Stimulated activated effector memory CD8-positive, alpha-beta T cell treated with anti-CD3 and anti-CD28 coated beads, Interleukin-12 subunit alpha, Interleukin-12 subunit beta, amount 100 ng/mL, for 72 hours (primary cell): ENCODE measurements at regions not wholly inside any gene's neighbourhood (a gene's known extent, or its start where the extent isn't known, plus 50 kb on each side); places are given as distances from the start of the nearest gene placed in this dataset.

Experiments used
- ATAC-seq: fragments of 150-1000 bp; cut with Tn5 transposase; 2 replicates; pipeline ENCODE4 v1.10.0; 2021
- DNase-seq, 2 donors: peaks; one replicate each; pipeline ENCODE4 v3.0.0; 2021 to 2022; ENCODE audit warnings: low spot score in 2 of 2
- H3K27ac Mint-ChIP-seq: one replicate; pipeline ENCODE4 v1.8.0; 2022; ENCODE audit warnings: mild to moderate bottlenecking, mixed read lengths
- H3K36me3 Mint-ChIP-seq: one replicate; pipeline ENCODE4 v1.8.0; 2022; ENCODE audit warnings: mild to moderate bottlenecking, mixed read lengths
- H3K4me1 Mint-ChIP-seq: one replicate; pipeline ENCODE4 v1.8.0; 2022; ENCODE audit warnings: mixed read lengths
- H3K4me3 Mint-ChIP-seq: one replicate; pipeline ENCODE4 v1.8.0; 2022; ENCODE audit warnings: mild to moderate bottlenecking, mixed read lengths
- H3K9me3 Mint-ChIP-seq: one replicate; pipeline ENCODE4 v1.8.0; 2022; ENCODE audit warnings: mixed read lengths

DNA sequence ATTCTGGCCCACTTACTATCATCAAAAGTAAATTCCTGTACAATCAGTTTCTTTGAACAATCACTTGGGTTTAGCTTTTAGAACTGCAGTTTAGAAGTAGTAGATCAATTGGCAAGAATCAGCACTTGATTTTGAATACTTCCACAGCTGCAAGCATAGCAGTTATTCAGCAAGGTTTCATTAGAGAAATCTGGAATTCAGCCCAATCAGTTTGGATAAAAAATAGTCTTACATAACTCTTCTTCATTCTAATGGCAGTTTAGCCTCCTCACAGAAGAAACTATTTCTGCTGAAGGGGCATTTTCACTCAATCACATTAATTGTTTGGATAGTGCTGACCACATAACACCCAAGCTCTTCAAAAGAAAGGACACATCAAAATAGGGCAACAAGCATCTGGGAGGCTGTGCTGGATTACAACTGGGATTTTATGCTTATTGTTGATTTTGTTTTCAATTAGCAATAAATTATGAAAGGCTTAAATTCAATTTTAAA is 336.2 kb upstream of the PDE4D start:
- peaks cover 5% of the 10 kb centered on the region for H3K9me3 Mint-ChIP-seq
- ATAC-seq (no peak), DNase-seq (no peak)
- no peak overlapping the region for H3K4me3 Mint-ChIP-seq
- no peaks in the 10 kb centered on the region for H3K36me3 Mint-ChIP-seq
- H3K27ac Mint-ChIP-seq: no peak overlapping the region
- no peaks in the 10 kb centered on the region for H3K4me1 Mint-ChIP-seq

GRCh38 chr5:60228676-60229075 is 335.1 kb upstream of the PDE4D start:
- Mint-ChIP-seq H3K9me3 (peaks cover 5% of the 10 kb centered on the region), H3K27ac (no peak overlapping the region), H3K4me3 (no peak overlapping the region), H3K36me3 (no peaks in the 10 kb centered on the region), H3K4me1 (no peaks in the 10 kb centered on the region)
- ATAC-seq (no peak), DNase-seq (no peak)

DNA sequence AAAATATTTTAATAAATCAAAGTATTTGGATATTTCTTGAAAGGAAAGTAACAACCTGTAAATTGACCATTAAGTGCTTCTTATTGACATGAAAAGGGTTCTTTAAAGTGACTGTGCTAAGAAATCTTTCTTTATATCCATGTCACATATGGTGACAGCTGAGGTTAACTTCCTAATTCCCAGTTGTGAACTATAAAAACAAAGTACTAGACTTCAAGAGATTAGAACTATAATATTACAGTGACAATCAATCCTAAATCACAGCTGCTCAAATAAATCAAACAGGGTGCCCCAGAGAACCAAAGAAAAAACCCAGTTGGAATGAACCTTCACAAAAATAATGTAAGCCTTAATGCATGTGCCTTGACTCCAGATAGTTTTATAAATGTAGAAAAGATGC is 332.6 kb upstream of the PDE4D start:
- peaks cover 8% of the 10 kb centered on the region for H3K9me3 Mint-ChIP-seq
- no peaks in the 10 kb centered on the region for H3K36me3 Mint-ChIP-seq
- DNase-seq (no peak), ATAC-seq (no peak)
- no peak overlapping the region for H3K4me3 Mint-ChIP-seq
- no peaks in the 10 kb centered on the region for H3K4me1 Mint-ChIP-seq
- no peak overlapping the region for H3K27ac Mint-ChIP-seq

GRCh38 chr5:60223342-60223741 is 329.8 kb upstream of the PDE4D start:
- no peak for DNase-seq
- Mint-ChIP-seq H3K4me1 (no peaks in the 10 kb centered on the region), H3K36me3 (no peaks in the 10 kb centered on the region), H3K27ac (no peak overlapping the region), H3K4me3 (no peak overlapping the region), H3K9me3 (peaks cover 6% of the 10 kb centered on the region)
- ATAC-seq: no peak

GRCh38 chr5:60219921-60220320 is 326.4 kb upstream of the PDE4D start:
- no peak for ATAC-seq
- Mint-ChIP-seq H3K36me3 (no peaks in the 10 kb centered on the region), H3K4me1 (no peaks in the 10 kb centered on the region), H3K4me3 (no peak overlapping the region), H3K9me3 (peaks cover 8% of the 10 kb centered on the region), H3K27ac (no peak overlapping the region)
- DNase-seq: no peak

DNA sequence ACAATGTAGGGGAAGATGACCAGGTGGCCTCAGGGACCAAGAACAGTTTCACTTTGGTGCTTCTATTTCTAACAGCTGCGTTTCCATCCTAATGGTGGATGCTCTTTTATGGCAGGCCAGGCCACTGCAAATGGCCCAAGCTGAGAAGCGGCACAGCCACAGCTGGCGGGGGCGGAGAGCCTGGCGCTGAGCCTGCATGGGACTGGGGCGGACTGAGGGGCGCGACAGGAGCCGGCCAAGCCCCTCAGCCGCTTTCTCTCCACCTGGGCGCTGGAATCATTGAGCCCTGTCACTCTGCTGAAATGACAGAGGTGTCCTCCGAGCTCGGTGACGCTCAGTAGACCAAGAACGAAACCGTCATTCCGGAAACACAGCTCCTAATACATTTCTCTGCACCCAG is 317.3 kb upstream of the PDE4D start:
- peaks cover 19% of the 10 kb centered on the region for H3K9me3 Mint-ChIP-seq
- H3K4me3 Mint-ChIP-seq: no peak overlapping the region
- DNase-seq: no peak
- no peaks in the 10 kb centered on the region for H3K4me1 Mint-ChIP-seq
- H3K36me3 Mint-ChIP-seq: no peaks in the 10 kb centered on the region
- no peak overlapping the region for H3K27ac Mint-ChIP-seq
- no peak for ATAC-seq

DNA sequence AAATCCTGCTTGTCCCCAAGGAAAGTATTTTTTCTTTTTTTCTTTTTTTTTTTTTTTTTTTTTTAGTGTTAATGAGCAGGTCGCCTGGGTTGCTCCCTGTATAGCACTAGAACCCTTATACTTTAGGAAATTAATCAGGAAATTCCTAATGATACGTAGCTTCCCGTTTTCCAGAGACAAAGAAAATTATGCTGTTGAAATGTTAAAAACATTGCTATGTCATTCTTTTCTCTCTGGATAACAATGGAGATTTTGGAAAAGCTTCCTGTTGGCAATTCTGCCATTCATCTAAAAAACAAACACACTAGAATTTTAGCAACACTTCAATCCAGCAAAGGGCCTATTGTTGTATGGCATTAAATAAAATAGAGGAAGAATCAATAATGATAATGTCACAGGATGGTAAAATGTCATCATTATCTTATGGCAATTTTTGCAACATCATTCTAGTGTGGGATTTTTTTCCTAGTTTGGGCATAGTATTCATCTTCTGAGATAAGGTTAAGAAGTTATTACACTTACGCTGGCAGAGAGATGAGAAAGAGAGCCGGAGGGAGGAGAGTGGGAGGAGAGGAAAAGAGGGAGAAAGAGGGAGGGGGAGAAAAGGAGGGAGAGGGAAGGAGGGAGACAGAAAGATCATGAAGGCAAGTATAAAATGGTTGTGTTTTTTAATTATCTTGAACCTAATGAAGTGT is 315.8 kb upstream of the PDE4D start:
- Mint-ChIP-seq H3K4me3 (no peak overlapping the region), H3K9me3 (peaks cover 19% of the 10 kb centered on the region), H3K4me1 (no peaks in the 10 kb centered on the region), H3K27ac (no peak overlapping the region), H3K36me3 (no peaks in the 10 kb centered on the region)
- ATAC-seq (no peak), DNase-seq (no peak)

GRCh38 chr5:60208716-60209115 is 315.2 kb upstream of the PDE4D start:
- Mint-ChIP-seq H3K4me1 (no peaks in the 10 kb centered on the region), H3K36me3 (no peaks in the 10 kb centered on the region), H3K9me3 (peaks cover 22% of the 10 kb centered on the region), H3K27ac (no peak overlapping the region), H3K4me3 (no peak overlapping the region)
- DNase-seq (no peak), ATAC-seq (no peak)

- Mint-ChIP-seq H3K27ac (no peak overlapping the region), H3K4me3 (no peak overlapping the region), H3K9me3 (peaks cover 16% of the 10 kb centered on the region), H3K4me1 (no peaks in the 10 kb centered on the region), H3K36me3 (no peaks in the 10 kb centered on the region)
- DNase-seq (no peak), ATAC-seq (no peak)
Measured at GRCh38 chr5:60207040-60207439, 313.5 kb upstream of the PDE4D start.

DNA sequence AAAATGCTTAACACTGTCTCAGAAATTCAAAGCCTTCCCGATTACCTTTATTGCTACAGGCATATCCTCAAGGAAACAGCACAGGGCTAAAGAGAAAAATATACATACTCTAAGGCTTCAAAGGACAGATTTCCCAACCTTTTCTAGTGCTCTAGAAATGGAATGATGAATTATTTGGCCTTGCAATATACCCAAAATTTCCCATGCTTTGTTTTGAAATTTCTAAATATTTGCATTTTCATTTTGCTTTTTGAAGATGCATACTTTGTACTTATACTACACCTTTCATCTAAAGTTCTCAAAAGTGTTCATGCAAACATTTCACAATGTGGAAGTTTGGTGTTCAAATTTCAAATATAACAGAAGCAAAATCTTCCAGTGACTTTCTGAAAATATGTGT is 312.7 kb upstream of the PDE4D start:
- Mint-ChIP-seq H3K27ac (no peak overlapping the region), H3K4me3 (no peak overlapping the region), H3K4me1 (no peaks in the 10 kb centered on the region), H3K36me3 (no peaks in the 10 kb centered on the region), H3K9me3 (peaks cover 16% of the 10 kb centered on the region)
- DNase-seq: no peak
- no peak for ATAC-seq

- Mint-ChIP-seq H3K36me3 (no peaks in the 10 kb centered on the region), H3K9me3 (peaks cover 16% of the 10 kb centered on the region), H3K4me1 (no peaks in the 10 kb centered on the region), H3K4me3 (no peak overlapping the region), H3K27ac (no peak overlapping the region)
- ATAC-seq (no peak), DNase-seq (no peak)
Measured at GRCh38 chr5:60205071-60205470, 311.5 kb upstream of the PDE4D start.

- Mint-ChIP-seq H3K9me3 (peaks cover 18% of the 10 kb centered on the region), H3K4me1 (no peaks in the 10 kb centered on the region), H3K27ac (no peak overlapping the region), H3K36me3 (no peaks in the 10 kb centered on the region), H3K4me3 (no peak overlapping the region)
- no peak for ATAC-seq
- no peak for DNase-seq
Measured at GRCh38 chr5:60196385-60197113, 303.0 kb upstream of the PDE4D start.

- H3K9me3 Mint-ChIP-seq: peaks cover 22% of the 10 kb centered on the region
- no peak for DNase-seq
- no peaks in the 10 kb centered on the region for H3K36me3 Mint-ChIP-seq
- H3K4me3 Mint-ChIP-seq: no peak overlapping the region
- no peak overlapping the region for H3K27ac Mint-ChIP-seq
- no peak for ATAC-seq
- H3K4me1 Mint-ChIP-seq: no peaks in the 10 kb centered on the region
Measured at GRCh38 chr5:60195551-60195950, 302.0 kb upstream of the PDE4D start.

GRCh38 chr5:60195083-60195482 is 301.6 kb upstream of the PDE4D start:
- ATAC-seq (no peak), DNase-seq (no peak)
- Mint-ChIP-seq H3K4me3 (no peak overlapping the region), H3K36me3 (no peaks in the 10 kb centered on the region), H3K27ac (no peak overlapping the region), H3K9me3 (peaks cover 22% of the 10 kb centered on the region), H3K4me1 (no peaks in the 10 kb centered on the region)

- H3K4me1 Mint-ChIP-seq: no peaks in the 10 kb centered on the region
- no peak overlapping the region for H3K4me3 Mint-ChIP-seq
- peaks cover 3% of the 10 kb centered on the region for H3K9me3 Mint-ChIP-seq
- ATAC-seq: no peak
- DNase-seq: no peak
- H3K36me3 Mint-ChIP-seq: no peaks in the 10 kb centered on the region
- H3K27ac Mint-ChIP-seq: no peak overlapping the region
Measured at GRCh38 chr5:60185231-60186099, 291.9 kb upstream of the PDE4D start.
